HepG2 (cell line): ENCODE measurements at regions not wholly inside any gene's neighbourhood (a gene's known extent, or its start where the extent isn't known, plus 50 kb on each side); places are given as distances from the start of the nearest gene placed in this dataset.
A peak's percentile ranks its signal among the peaks of the same experiment; 100 is the strongest.

Source experiments
- DMAP1 ChIP-seq: IDR thresholded peaks from 2 replicates; pipeline ENCODE4 v1.6.1; 2016
- EZH2 ChIP-seq: conservative IDR thresholded peaks from 2 replicates; pipeline ENCODE4 v1.6.1; 2012; ENCODE audit warnings: mild to moderate bottlenecking, low read depth, low read length, moderate library complexity
- JDP2 ChIP-seq: sonication (generic); formaldehyde crosslinking; IDR thresholded peaks from 2 replicates; pipeline ENCODE4 v1.8.1; 2022; ENCODE audit warnings: missing genetic modification reagents, borderline replicate concordance
- MEF2D ChIP-seq: sonication (generic); formaldehyde crosslinking; IDR thresholded peaks from 2 replicates; pipeline ENCODE4 v1.5.1; 2020; ENCODE audit warnings: mild to moderate bottlenecking, missing genetic modification reagents
- NCOR1 ChIP-seq: fragments of 200-600 bp; sonication (generic); IDR thresholded peaks from 2 replicates; pipeline ENCODE4 v1.7.0; 2017; ENCODE audit warnings: antibody characterized with exemption, low read length, borderline replicate concordance
- POLR2AphosphoS5 ChIP-seq: IDR thresholded peaks from 2 replicates; pipeline ENCODE4 v1.6.1; 2012; ENCODE audit warnings: low read depth, low read length
- RBFOX2 ChIP-seq: fragments of 200-400 bp; formaldehyde crosslinking; IDR thresholded peaks from 2 replicates; pipeline ENCODE4 v1.6.1; 2017; ENCODE audit warnings: low read depth, mild to moderate bottlenecking, low read length
- RFXANK ChIP-seq: IDR thresholded peaks from 2 replicates; pipeline ENCODE4 v1.6.1; 2016
- SNAPC2 ChIP-seq: sonication (generic); formaldehyde crosslinking; IDR thresholded peaks from 2 replicates; pipeline ENCODE4 v1.8.1; 2022; ENCODE audit warnings: mild to moderate bottlenecking, missing genetic modification reagents
- TARDBP ChIP-seq: sonication (generic); formaldehyde crosslinking; IDR thresholded peaks from 2 replicates; pipeline ENCODE4 v1.8.0; 2022; ENCODE audit warnings: mild to moderate bottlenecking, missing genetic modification reagents
- TP53 ChIP-seq: sonication (generic); formaldehyde crosslinking; conservative IDR thresholded peaks from 2 replicates; pipeline ENCODE4 v1.4.0; 2020; ENCODE audit warnings: missing genetic modification reagents
- ZNF562 ChIP-seq: sonication (generic); formaldehyde crosslinking; IDR thresholded peaks from 2 replicates; pipeline ENCODE4 v1.8.0; 2022; ENCODE audit warnings: missing genetic modification reagents, borderline replicate concordance
- ZNF616 ChIP-seq: sonication (generic); formaldehyde crosslinking; IDR thresholded peaks from 2 replicates; pipeline ENCODE4 v1.5.0; 2020; ENCODE audit warnings: low read depth, mild to moderate bottlenecking, missing genetic modification reagents
- TF ChIP-seq, protein P1 (sequence below): sonication (generic); formaldehyde crosslinking; IDR thresholded peaks from 2 replicates; pipeline ENCODE4 v1.4.0; 2020; ENCODE audit warnings: missing genetic modification reagents
- TF ChIP-seq, protein P2 (sequence below): sonication (generic); formaldehyde crosslinking; IDR thresholded peaks from 2 replicates; pipeline ENCODE4 v1.4.0; 2020; ENCODE audit warnings: mild to moderate bottlenecking, missing genetic modification reagents
- TF ChIP-seq, protein P3 (sequence below): sonication (generic); formaldehyde crosslinking; IDR thresholded peaks from 2 replicates; pipeline ENCODE4 v1.9.0; 2022; ENCODE audit warnings: low read depth, missing genetic modification reagents
- TF ChIP-seq, protein P4 (sequence below): sonication (generic); formaldehyde crosslinking; IDR thresholded peaks from 2 replicates; pipeline ENCODE4 v1.5.1; 2020; ENCODE audit warnings: mild to moderate bottlenecking, missing genetic modification reagents, moderate library complexity
- TF ChIP-seq, protein P5 (sequence below): sonication (generic); formaldehyde crosslinking; IDR thresholded peaks from 2 replicates; pipeline ENCODE4 v1.8.0; 2022; ENCODE audit warnings: missing genetic modification reagents, mild to moderate bottlenecking, moderate library complexity, borderline replicate concordance

DNA sequence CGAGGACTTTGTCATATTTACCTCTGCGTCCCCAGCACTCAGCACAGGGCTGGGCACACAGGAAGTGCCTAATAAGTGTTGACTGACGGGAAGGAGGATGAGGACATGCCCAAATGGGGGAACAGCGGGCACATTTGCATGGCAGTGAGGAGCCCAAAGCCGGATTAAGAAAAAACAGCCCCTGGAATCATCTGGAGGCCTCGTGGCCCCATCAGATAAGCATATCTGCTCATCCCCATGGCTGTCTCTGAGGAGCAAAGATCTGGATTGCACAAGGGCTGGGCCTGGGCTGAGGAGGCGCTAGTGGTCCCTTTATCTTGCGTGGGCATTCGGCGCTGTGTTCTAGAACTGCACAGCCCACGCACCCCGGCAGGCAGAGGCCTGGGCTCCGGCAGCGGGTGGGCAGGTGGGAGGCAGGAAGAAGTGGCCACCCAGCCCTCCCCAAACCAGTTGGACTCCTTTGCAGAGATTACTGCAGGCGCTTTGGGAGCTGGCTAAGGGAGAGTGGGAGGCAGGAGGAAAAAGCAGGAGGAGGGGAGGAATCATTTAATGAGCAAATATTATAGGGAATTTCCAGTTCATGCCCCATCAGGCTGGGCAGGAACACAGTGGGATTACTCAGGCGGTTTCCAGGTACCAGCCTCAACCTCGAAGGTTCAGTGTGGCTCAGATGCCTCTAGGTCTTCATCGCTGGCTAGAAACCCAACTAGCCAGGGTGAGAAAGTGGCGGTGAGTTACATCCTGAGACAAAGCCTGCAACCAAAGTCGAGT is 108.1 kb downstream of the CEBPB start (continued):
- TF ChIP-seq MEF2D (CRISPR knock-in tag) (no peak), JDP2 (CRISPR knock-in tag) (no peak), ZNF562 (CRISPR knock-in tag) (no peak), SNAPC2 (CRISPR knock-in tag) (no peak), EZH2 (no peak), RFXANK (CRISPR knock-in tag) (no peak), DMAP1 (CRISPR knock-in tag) (no peak), RBFOX2 (no peak), TP53 (no peak), TARDBP (no peak), NCOR1 (no peak), POLR2AphosphoS5 (no peak), ZNF616 (no peak)
- TF ChIP-seq, protein P1, sequence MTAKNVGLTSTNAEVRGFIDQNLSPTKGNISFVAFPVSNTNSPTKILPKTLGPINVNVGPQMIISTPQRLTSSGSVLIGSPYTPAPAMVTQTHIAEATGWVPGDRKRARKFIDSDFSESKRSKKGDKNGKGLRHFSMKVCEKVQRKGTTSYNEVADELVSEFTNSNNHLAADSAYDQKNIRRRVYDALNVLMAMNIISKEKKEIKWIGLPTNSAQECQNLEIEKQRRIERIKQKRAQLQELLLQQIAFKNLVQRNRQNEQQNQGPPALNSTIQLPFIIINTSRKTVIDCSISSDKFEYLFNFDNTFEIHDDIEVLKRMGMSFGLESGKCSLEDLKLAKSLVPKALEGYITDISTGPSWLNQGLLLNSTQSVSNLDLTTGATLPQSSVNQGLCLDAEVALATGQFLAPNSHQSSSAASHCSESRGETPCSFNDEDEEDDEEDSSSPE = no peak
- TF ChIP-seq, protein P2, sequence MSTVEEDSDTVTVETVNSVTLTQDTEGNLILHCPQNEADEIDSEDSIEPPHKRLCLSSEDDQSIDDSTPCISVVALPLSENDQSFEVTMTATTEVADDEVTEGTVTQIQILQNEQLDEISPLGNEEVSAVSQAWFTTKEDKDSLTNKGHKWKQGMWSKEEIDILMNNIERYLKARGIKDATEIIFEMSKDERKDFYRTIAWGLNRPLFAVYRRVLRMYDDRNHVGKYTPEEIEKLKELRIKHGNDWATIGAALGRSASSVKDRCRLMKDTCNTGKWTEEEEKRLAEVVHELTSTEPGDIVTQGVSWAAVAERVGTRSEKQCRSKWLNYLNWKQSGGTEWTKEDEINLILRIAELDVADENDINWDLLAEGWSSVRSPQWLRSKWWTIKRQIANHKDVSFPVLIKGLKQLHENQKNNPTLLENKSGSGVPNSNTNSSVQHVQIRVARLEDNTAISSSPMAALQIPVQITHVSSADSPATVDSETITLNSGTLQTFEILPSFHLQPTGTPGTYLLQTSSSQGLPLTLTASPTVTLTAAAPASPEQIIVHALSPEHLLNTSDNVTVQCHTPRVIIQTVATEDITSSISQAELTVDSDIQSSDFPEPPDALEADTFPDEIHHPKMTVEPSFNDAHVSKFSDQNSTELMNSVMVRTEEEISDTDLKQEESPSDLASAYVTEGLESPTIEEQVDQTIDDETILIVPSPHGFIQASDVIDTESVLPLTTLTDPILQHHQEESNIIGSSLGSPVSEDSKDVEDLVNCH (CRISPR knock-in tag) = no peak
- TF ChIP-seq, protein P3, sequence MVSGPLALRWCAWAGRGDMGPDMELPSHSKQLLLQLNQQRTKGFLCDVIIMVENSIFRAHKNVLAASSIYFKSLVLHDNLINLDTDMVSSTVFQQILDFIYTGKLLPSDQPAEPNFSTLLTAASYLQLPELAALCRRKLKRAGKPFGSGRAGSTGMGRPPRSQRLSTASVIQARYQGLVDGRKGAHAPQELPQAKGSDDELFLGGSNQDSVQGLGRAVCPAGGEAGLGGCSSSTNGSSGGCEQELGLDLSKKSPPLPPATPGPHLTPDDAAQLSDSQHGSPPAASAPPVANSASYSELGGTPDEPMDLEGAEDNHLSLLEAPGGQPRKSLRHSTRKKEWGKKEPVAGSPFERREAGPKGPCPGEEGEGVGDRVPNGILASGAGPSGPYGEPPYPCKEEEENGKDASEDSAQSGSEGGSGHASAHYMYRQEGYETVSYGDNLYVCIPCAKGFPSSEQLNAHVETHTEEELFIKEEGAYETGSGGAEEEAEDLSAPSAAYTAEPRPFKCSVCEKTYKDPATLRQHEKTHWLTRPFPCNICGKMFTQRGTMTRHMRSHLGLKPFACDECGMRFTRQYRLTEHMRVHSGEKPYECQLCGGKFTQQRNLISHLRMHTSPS (CRISPR knock-in tag) = peak; percentile 61; the same call in 1 of the 2 replicates
- TF ChIP-seq, protein P4, sequence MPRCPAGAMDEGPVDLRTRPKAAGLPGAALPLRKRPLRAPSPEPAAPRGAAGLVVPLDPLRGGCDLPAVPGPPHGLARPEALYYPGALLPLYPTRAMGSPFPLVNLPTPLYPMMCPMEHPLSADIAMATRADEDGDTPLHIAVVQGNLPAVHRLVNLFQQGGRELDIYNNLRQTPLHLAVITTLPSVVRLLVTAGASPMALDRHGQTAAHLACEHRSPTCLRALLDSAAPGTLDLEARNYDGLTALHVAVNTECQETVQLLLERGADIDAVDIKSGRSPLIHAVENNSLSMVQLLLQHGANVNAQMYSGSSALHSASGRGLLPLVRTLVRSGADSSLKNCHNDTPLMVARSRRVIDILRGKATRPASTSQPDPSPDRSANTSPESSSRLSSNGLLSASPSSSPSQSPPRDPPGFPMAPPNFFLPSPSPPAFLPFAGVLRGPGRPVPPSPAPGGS (CRISPR knock-in tag) = no peak
- TF ChIP-seq, protein P5, sequence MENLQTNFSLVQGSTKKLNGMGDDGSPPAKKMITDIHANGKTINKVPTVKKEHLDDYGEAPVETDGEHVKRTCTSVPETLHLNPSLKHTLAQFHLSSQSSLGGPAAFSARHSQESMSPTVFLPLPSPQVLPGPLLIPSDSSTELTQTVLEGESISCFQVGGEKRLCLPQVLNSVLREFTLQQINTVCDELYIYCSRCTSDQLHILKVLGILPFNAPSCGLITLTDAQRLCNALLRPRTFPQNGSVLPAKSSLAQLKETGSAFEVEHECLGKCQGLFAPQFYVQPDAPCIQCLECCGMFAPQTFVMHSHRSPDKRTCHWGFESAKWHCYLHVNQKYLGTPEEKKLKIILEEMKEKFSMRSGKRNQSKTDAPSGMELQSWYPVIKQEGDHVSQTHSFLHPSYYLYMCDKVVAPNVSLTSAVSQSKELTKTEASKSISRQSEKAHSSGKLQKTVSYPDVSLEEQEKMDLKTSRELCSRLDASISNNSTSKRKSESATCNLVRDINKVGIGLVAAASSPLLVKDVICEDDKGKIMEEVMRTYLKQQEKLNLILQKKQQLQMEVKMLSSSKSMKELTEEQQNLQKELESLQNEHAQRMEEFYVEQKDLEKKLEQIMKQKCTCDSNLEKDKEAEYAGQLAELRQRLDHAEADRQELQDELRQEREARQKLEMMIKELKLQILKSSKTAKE (CRISPR knock-in tag) = no peak
